GM19397 (cell line): ENCODE measurements at regions not wholly inside any gene's neighbourhood (a gene's known extent, or its start where the extent isn't known, plus 50 kb on each side); places are given as distances from the start of the nearest gene placed in this dataset.

Experiments used
- ATAC-seq: cut with Tn5 transposase; IDR thresholded peaks from one replicate; pipeline ENCODE4 v1.9.1; 2021; ENCODE audit warnings: mild to moderate bottlenecking, moderate library complexity; ENCODE audit not compliant: unreplicated experiment

GRCh38 chr10:128631801-128632241, 505.6 kb upstream of the MKI67 start:
- no peak for ATAC-seq

- ATAC-seq, result no peak
These were observed 506.5 kb upstream of the MKI67 start for GRCh38 chr10:128632694-128633093.

DNA sequence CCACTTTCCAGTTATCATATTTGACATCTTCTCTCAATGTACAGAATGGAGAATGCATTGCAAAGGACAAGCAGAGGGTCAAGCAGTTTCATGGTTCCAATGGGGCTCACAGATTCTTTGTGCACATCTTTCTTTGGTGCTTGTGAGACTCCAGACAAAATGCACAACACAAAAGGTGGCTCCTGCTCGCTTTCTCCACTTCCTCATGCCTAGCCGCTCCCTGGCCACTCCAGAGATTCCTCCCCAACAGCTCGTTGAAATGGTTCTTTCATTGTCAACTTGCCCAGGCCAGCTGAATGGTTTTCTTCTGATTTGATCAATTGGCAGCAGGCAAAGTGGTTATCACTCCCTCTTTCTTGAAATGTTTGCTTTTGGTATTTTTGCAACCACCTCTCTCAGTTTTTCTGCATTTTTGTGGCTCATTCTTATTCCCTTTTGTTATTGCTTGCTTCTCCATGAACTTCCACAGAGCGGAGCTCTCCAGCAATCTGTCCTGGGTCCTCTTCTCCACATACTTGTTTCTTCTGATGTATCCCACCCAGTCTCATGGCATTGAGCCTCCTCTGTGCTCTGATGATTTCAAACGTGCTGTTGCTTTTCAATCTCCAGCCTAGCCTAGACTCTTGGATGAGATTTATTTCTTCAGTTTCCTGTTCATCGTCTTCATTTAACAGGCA, 507.8 kb upstream of the MKI67 start:
- no peak for ATAC-seq

- ATAC-seq, result no peak
These were observed 515.8 kb upstream of the MKI67 start for GRCh38 chr10:128642023-128642422.

DNA sequence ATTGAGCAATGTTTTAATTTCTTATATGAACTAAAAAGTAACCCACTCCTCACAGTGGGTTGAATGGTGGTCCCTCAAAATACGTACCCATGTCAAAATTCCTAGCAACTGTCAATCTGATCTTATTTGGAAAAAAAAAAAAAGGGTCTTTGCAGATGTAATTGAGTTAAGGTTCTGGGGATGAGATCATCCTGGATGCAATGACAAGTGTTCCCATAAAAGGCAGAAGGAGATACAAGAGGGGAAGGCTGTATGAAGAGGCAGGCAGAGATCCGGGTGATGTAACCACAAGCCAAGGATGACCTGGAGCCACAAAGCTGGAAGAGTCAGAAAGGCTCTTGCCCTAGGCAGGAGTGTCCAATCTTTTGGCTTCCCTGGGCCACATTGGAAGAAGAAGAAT, 516.3 kb upstream of the MKI67 start:
- ATAC-seq, result no peak

- ATAC-seq, result no peak
These were observed 517.4 kb upstream of the MKI67 start for GRCh38 chr10:128643658-128644057.

DNA sequence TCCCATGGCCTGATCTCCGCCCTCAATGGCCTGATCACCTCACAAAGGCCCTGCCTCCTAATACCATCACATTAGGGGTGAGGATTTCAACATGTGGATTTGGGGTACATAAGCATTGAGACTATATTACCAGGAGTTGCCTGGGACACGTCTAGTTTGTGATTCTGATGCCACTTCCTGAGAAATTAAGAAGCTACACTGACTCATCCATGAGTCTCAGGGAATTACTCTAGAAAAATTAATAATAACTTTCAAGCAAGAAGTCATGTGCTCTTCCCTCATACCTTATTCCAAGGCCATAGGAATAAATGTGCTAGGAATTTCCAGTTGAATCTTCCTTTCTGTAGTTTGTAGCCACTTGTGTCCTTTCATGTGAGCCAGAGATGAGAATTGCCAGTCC, 519.3 kb upstream of the MKI67 start:
- ATAC-seq, result no peak

- no peak for ATAC-seq
These were observed 520.7 kb upstream of the MKI67 start for GRCh38 chr10:128646956-128647355.

- no peak for ATAC-seq
These were observed 531.3 kb upstream of the MKI67 start for GRCh38 chr10:128657548-128657947.

GRCh38 chr10:128660726-128661125, 534.5 kb upstream of the MKI67 start:
- no peak for ATAC-seq

DNA sequence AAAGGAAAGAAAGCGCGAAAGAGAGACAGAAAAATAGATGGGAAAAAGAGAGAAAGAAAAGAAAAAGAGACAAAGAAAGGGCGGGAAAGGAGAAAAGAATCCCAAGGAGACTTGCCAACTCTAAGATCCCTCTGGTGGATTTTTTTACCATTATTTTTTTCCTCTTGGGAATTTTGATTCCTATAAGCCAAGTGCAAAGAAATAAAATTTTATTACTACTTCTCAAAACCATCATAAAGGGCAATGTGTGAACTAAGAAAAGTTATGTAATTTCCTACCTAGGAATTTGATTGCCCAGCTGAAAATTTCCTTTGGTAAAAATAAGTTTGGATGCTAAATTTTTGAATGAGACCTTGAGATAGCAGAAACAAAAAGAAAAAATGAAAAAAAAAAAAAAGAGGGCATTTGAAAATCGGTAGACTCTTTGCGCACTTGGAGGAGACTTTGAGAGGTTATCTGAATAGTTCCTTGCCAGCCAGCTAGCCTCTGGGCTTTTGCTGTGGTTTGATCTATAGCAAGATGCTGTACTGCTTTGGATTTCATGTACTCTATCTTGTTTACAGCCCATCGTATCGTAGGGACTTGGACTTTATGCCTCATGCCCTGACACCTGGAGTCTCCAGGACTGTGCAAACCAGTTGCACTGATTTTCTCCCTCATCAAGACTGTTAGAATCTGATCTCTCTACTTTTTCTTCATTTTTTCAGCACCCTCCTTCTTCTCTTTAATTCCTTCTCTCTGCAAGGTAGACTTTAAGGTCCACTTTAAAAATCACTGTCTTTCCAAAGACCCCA, 535.4 kb upstream of the MKI67 start:
- ATAC-seq, result no peak

- ATAC-seq, result no peak
These were observed 536.3 kb upstream of the MKI67 start for GRCh38 chr10:128662520-128662919.

- no peak for ATAC-seq
These were observed 538.5 kb upstream of the MKI67 start for GRCh38 chr10:128664729-128665128.

- ATAC-seq, result no peak
These were observed 549.2 kb upstream of the MKI67 start for GRCh38 chr10:128675405-128675804.

- ATAC-seq, result no peak
These were observed 553.9 kb upstream of the MKI67 start for GRCh38 chr10:128680116-128680515.

GRCh38 chr10:128684215-128684614, 558.0 kb upstream of the MKI67 start:
- no peak for ATAC-seq

DNA sequence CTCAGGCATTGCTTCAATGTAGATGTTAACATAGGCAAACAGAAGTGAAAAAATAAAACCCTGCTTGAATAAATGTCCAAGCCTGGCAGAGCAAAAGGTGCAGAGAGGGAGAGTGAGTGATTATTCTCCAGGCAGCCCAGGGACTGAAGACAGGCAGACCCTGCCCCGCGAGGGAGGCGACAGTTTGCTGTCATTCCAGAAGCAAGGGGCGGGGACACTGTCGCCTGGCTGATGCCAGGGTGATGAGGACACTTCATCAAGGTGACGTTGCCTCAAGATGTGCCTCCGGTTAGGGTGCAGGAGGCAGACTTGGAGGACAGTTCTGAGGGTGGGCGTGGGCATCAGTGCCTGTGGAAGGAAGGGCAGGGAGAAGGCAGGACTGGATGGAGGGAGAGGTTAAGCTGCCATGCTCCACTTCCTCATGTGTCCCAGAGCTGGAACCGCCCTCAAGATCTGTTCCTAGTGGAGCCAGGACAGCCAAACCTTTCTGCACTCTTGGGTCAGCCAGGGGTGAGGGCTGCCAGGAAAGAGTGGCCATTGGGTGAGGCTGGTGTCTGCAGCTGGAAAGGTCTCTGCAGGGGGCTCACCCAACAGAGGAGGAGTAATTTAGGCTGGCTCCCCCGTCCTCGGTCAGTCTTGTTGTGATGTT, 560.5 kb upstream of the MKI67 start:
- no peak for ATAC-seq

DNA sequence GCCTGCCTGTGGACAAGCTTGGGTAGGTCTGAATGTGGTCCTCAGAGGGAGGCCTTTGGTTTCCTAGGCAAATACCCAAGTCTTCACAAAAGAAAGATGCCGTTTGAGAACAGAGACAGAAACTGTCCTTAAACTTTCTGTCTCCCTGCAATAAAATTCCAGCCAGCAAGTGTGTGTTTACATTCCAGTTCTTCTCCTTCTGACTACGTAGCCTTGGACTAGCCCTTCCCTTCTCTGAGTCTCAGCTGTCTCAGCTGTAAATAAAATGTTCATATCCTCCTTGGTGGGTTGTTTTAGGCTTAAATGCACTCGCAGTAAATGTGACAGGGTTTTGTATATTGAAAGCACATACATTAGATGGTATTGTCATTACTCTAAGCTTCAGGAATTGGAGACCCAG, 561.2 kb upstream of the MKI67 start:
- no peak for ATAC-seq

- no peak for ATAC-seq
These were observed 561.8 kb upstream of the MKI67 start for GRCh38 chr10:128687927-128688549.

DNA sequence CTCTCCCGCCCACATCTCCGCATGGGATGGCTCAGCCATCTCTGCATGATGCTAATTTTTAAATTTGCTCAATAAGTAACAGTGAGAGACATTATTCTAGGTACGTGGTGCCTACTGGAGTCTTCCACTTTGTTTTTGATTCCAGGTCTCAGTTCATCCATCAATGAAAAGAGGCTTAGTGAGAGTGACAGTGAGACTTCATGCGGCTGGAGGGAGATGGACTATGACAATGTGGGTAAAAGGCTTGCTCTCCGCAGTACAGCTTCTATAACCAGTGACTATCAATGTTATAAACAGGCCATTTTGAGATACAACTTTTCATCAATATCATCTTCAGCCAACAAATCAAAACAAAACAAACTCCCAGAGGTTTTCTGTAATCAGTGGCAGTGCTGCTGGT, 563.4 kb upstream of the MKI67 start:
- ATAC-seq, result no peak

DNA sequence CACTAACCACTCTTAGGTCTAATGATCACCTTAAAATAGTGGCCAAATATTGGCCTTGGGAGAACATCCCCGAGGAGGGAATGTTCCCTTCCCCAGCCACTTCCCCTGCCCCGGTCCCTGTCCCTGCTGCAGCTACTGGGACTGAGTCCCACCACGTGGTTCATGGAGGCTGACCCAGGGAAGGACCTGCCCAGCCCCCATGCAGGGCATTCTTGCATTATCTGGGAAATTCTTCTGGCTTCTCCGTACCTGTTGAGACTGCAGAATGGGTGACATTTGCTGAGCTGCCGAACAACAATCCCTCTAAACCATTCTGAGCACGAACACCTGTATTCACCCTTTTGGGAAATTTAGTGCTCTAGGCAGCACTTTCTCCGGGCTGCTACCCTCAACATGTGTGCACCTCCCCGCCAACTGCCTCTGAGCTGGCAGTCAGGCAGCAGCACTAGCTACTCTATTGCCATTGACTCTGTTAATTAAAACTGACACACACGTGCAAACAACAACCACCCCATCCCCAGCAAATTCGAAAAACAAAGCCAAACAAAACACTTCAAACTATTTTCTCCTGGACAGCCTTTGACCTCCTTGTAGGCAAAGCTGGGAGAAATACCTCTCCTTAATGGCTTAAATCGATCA, 567.4 kb upstream of the MKI67 start:
- no peak for ATAC-seq
